IMR-90 (cell line): ENCODE measurements at regions not wholly inside any gene's neighbourhood (a gene's known extent, or its start where the extent isn't known, plus 50 kb on each side); places are given as distances from the start of the nearest gene placed in this dataset.

Experiments
- ATAC-seq: fragments of 200-7000 bp; cut with Tn5 transposase; 2 replicates; pipeline ENCODE4 v1.9.1; 2020; ENCODE audit warnings: low read depth, mild to moderate bottlenecking, moderate library complexity
- BruUV-seq: library from RNA; stranded (reverse); fragments of 400-500 nt; replicated peaks from 2 replicates; lab custom pipeline; 2021; lab: Mats Ljungman, UMichigan
- CTCF ChIA-PET: fragments of 300-600 bp; formaldehyde crosslinking; extraction: SDS; loops from one replicate; lab custom pipeline; 2021; ENCODE audit warnings: antibody characterized with exemption; lab: Yijun Ruan, JAX
- POLR2A ChIA-PET: fragments of 300-600 bp; sonication (Branson Sonifier 250); formaldehyde crosslinking; loops from one replicate; lab custom pipeline; 2022; ENCODE audit warnings: antibody characterized with exemption; ENCODE audit not compliant: unreplicated experiment; lab: Charles Lee
- DNase-seq: peaks from one replicate; pipeline ENCODE4 v3.0.0; 2013
- H2AFZ ChIP-seq: replicated peaks from 2 replicates; pipeline ENCODE3; 2013; ENCODE audit warnings: low read length, mild to moderate bottlenecking; ENCODE audit not compliant: poor library complexity
- H2AK5ac ChIP-seq: 2 replicates; pipeline ENCODE4 v1.6.1; 2013; ENCODE audit warnings: low read depth, low read length, inconsistent platforms
- H2AK9ac ChIP-seq: replicated peaks from 2 replicates; pipeline ENCODE3; 2013; ENCODE audit warnings: mild to moderate bottlenecking, low read depth, low read length, moderate library complexity; ENCODE audit not compliant: poor library complexity
- H2BK120ac ChIP-seq: 2 replicates; pipeline ENCODE4 v1.6.1; 2013; ENCODE audit warnings: low read depth, low read length, inconsistent platforms
- H2BK15ac ChIP-seq: 3 replicates; pipeline ENCODE4 v1.6.1; 2013; ENCODE audit warnings: low read depth, low read length, inconsistent platforms
- H2BK20ac ChIP-seq: 2 replicates; pipeline ENCODE4 v1.6.1; 2013; ENCODE audit warnings: low read depth, mild to moderate bottlenecking, inconsistent platforms, low read length, moderate library complexity
- H2BK5ac ChIP-seq: 2 replicates; pipeline ENCODE4 v1.6.1; 2013; ENCODE audit warnings: mild to moderate bottlenecking, low read depth, low read length, inconsistent platforms; ENCODE audit not compliant: poor library complexity, severe bottlenecking
- H3K14ac ChIP-seq: replicated peaks from 2 replicates; pipeline ENCODE4 v1.6.1; 2013; ENCODE audit warnings: low read depth, low read length, inconsistent platforms
- H3K18ac ChIP-seq: 2 replicates; pipeline ENCODE4 v1.6.1; 2013; ENCODE audit warnings: low read depth, low read length, control low read depth
- H3K23ac ChIP-seq: 2 replicates; pipeline ENCODE4 v1.6.1; 2013; ENCODE audit warnings: low read depth, low read length, inconsistent platforms
- H3K27ac ChIP-seq: 2 replicates; pipeline ENCODE4 v1.5.1; 2013; ENCODE audit warnings: mild to moderate bottlenecking, control low read depth, low read length; ENCODE audit not compliant: insufficient read depth
- H3K27me3 ChIP-seq: 2 replicates; pipeline ENCODE4 v1.6.1; 2013; ENCODE audit warnings: low read length; ENCODE audit not compliant: control insufficient read depth, insufficient read depth
- H3K36me3 ChIP-seq: 2 replicates; pipeline ENCODE4 v1.6.1; 2013; ENCODE audit warnings: low read length, mixed read lengths; ENCODE audit not compliant: control insufficient read depth, insufficient read depth
- H3K4ac ChIP-seq: 2 replicates; pipeline ENCODE4 v1.6.1; 2013; ENCODE audit warnings: low read depth, low read length, inconsistent platforms
- H3K4me1 ChIP-seq: 2 replicates; pipeline ENCODE4 v1.6.1; 2013; ENCODE audit warnings: low read length, mixed read lengths; ENCODE audit not compliant: control insufficient read depth, insufficient read depth
- H3K4me2 ChIP-seq: 2 replicates; pipeline ENCODE4 v1.6.1; 2013; ENCODE audit warnings: low read depth, mild to moderate bottlenecking, control low read depth, low read length, moderate library complexity
- H3K4me3 ChIP-seq: 2 replicates; pipeline ENCODE4 v1.5.1; 2013; ENCODE audit warnings: low read depth, mild to moderate bottlenecking, control low read depth, low read length, moderate library complexity; ENCODE audit not compliant: insufficient read depth
- H3K56ac ChIP-seq: 2 replicates; pipeline ENCODE4 v1.6.1; 2013; ENCODE audit warnings: low read length, inconsistent platforms; ENCODE audit not compliant: insufficient read depth; ENCODE audit errors: extremely low read depth
- H3K79me1 ChIP-seq, 2 experiments: 2 replicates each; pipeline ENCODE4 v1.6.1; 2013; ENCODE audit warnings: low read length in 2 of 2, inconsistent platforms in 1 of 2, low read depth in 1 of 2
- H3K9ac ChIP-seq: 2 replicates; pipeline ENCODE4 v1.6.1; 2013; ENCODE audit warnings: low read depth, low read length, control low read depth
- H3K9me1 ChIP-seq: 2 replicates; pipeline ENCODE4 v1.6.1; 2013; ENCODE audit warnings: low read length, inconsistent platforms; ENCODE audit not compliant: insufficient read depth
- H3K9me3 ChIP-seq: 2 replicates; pipeline ENCODE4 v1.6.1; 2013; ENCODE audit warnings: low read length; ENCODE audit not compliant: control insufficient read depth, insufficient read depth
- H4K20me1 ChIP-seq: 2 replicates; pipeline ENCODE4 v1.6.1; 2013; ENCODE audit warnings: low read length, inconsistent platforms; ENCODE audit not compliant: insufficient read depth
- H4K5ac ChIP-seq: 2 replicates; pipeline ENCODE4 v1.6.1; 2013; ENCODE audit warnings: mild to moderate bottlenecking, low read depth, low read length, control low read depth
- H4K8ac ChIP-seq, 2 experiments: 2 replicates each; pipeline ENCODE4 v1.6.1; 2013; ENCODE audit warnings: low read depth in 2 of 2, low read length in 2 of 2, control low read depth in 1 of 2, inconsistent platforms in 1 of 2
- H4K91ac ChIP-seq: 2 replicates; pipeline ENCODE4 v1.6.1; 2013; ENCODE audit warnings: low read depth, low read length, inconsistent platforms; ENCODE audit not compliant: insufficient read depth
- BHLHE40 ChIP-seq: fragments of 150-350 bp; IDR thresholded peaks from 2 replicates; pipeline ENCODE4 v1.6.1; 2016; ENCODE audit warnings: mild to moderate bottlenecking, low read depth, low read length
- CEBPB ChIP-seq: IDR thresholded peaks from 2 replicates; pipeline ENCODE4 v1.6.1; 2012; ENCODE audit warnings: low read depth, low read length, improper control_type of control experiment
- CHD1 ChIP-seq: IDR thresholded peaks from 2 replicates; pipeline ENCODE4 v1.6.1; 2012; ENCODE audit warnings: low read depth, low read length, improper control_type of control experiment
- FOS ChIP-seq: fragments of 150-350 bp; IDR thresholded peaks from 2 replicates; pipeline ENCODE4 v1.6.1; 2016; ENCODE audit warnings: low read depth, low read length
- MAFK ChIP-seq: IDR thresholded peaks from 2 replicates; pipeline ENCODE4 v1.6.1; 2012; ENCODE audit warnings: low read depth, low read length, improper control_type of control experiment
- MAZ ChIP-seq: IDR thresholded peaks from 2 replicates; pipeline ENCODE4 v1.6.1; 2012; ENCODE audit warnings: low read depth, mild to moderate bottlenecking, low read length, improper control_type of control experiment, moderate library complexity, borderline replicate concordance
- MXI1 ChIP-seq: IDR thresholded peaks from 2 replicates; pipeline ENCODE4 v1.6.1; 2012; ENCODE audit warnings: low read depth, mild to moderate bottlenecking, low read length, moderate library complexity, borderline replicate concordance
- NFE2L2 ChIP-seq: fragments of 150-350 bp; IDR thresholded peaks from 2 replicates; pipeline ENCODE4 v1.6.1; 2016; ENCODE audit warnings: low read depth, mild to moderate bottlenecking, low read length
- POLR2A ChIP-seq: IDR thresholded peaks from 2 replicates; pipeline ENCODE4 v1.6.1; 2012; ENCODE audit warnings: mild to moderate bottlenecking, low read depth, low read length
- RAD21 ChIP-seq: IDR thresholded peaks from 2 replicates; pipeline ENCODE4 v1.6.1; 2012; ENCODE audit warnings: low read length, improper control_type of control experiment
- RCOR1 ChIP-seq: IDR thresholded peaks from 2 replicates; pipeline ENCODE4 v1.6.1; 2012; ENCODE audit warnings: mild to moderate bottlenecking, low read length, improper control_type of control experiment; ENCODE audit not compliant: insufficient replicate concordance
- RFX5 ChIP-seq: IDR thresholded peaks from 2 replicates; pipeline ENCODE4 v1.8.0; 2012; ENCODE audit warnings: low read depth, mild to moderate bottlenecking, low read length, moderate library complexity
- SMC3 ChIP-seq: fragments of 150-350 bp; IDR thresholded peaks from 2 replicates; pipeline ENCODE4 v1.6.1; 2016; ENCODE audit warnings: low read depth, mild to moderate bottlenecking, antibody characterized with exemption, low read length, moderate library complexity
- WGBS, 2 experiments: methylation state at CpG; one replicate each; pipeline versions ENCODE4 v1.1.5 to v1.1.7; 2013; ENCODE audit warnings: missing lambda C conversion rate in 2 of 2; ENCODE audit not compliant: insufficient read length in 1 of 2; ENCODE audit errors: extremely low coverage in 2 of 2; 5-methylcytosine and 5-hydroxymethylcytosine counted together
- dilution Hi-C: fragments of 300-500 bp; cut with HindIII; formaldehyde crosslinking; loops from one replicate; pipeline ENCODE4 v1.14.3; 2018; ENCODE audit warnings: low sequenced_read_pairs; ENCODE audit not compliant: unreplicated experiment
- in situ Hi-C: fragments of 300-500 bp; cut with MboI; formaldehyde crosslinking; loops from 3 replicates; pipeline ENCODE4 v1.14.3; 2019; ENCODE audit warnings: low sequenced_read_pairs, inconsistent platforms, mixed read lengths
- intact Hi-C: fragments of 100-400 bp; cut with micrococcal nuclease; formaldehyde crosslinking; loops from 2 replicates; pipeline ENCODE4 v1.10.0; 2022
- TF ChIP-seq, protein P1 (sequence below): fragments of 150-350 bp; IDR thresholded peaks from 2 replicates; pipeline ENCODE4 v1.6.1; 2016; ENCODE audit warnings: low read depth, mild to moderate bottlenecking, low read length, moderate library complexity, borderline replicate concordance
- TF ChIP-seq, protein P2 (sequence below): fragments of 150-350 bp; IDR thresholded peaks from 2 replicates; pipeline ENCODE4 v1.6.1; 2017; ENCODE audit warnings: mild to moderate bottlenecking, antibody characterized with exemption, low read length, low read depth
- TF ChIP-seq, protein P3 (sequence below): conservative IDR thresholded peaks from 2 replicates; pipeline ENCODE4 v1.5.1; 2012; ENCODE audit warnings: mild to moderate bottlenecking, low read depth, low read length, improper control_type of control experiment

DNA sequence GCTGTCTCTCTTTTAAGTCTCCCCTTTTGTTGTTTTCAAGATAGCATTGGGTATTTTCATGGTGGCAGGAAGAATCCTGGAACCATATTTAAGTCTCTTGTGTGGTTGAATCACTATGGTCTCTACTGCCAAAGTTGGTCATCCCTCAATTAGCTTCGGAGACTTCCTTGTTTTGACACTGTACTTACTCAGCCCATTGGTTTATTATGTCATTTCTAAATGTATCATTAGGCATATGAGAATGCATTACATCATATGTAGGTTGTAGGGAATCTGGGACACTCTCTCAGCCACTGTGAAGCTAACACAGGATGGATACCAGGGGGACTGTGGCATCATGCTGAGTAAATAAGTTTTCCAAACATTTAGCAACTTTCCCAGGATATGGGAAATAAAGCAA, 211.8 kb downstream of the DTHD1 start:
- Histone ChIP-seq H3K4me1 (no peaks in the 10 kb centered on the region), H2AK5ac (no peak overlapping the region), H3K4me2 (no peak overlapping the region), H2BK120ac (no peak overlapping the region), H3K9me3 (no peaks in the 10 kb centered on the region), H3K23ac (no peak overlapping the region), H3K9ac (no peak overlapping the region), H3K4me3 (no peak overlapping the region), H3K56ac (no peak overlapping the region), H2BK20ac (no peak overlapping the region), H2BK5ac (no peak overlapping the region), H4K8ac (no peak overlapping the region), H3K36me3 (no peaks in the 10 kb centered on the region), H2AFZ (no peak overlapping the region), H4K20me1 (no peaks in the 10 kb centered on the region), H3K18ac (no peak overlapping the region), H3K27ac (no peak overlapping the region), H3K9me1 (no peaks in the 10 kb centered on the region), H3K14ac (no peak overlapping the region), H4K5ac (no peak overlapping the region), H2BK15ac (no peak overlapping the region), H3K27me3 (no peaks in the 10 kb centered on the region), H3K79me1 (no peaks in the 10 kb centered on the region), H3K4ac (no peak overlapping the region), H2AK9ac (no peak overlapping the region), H4K91ac (no peak overlapping the region)
- DNase-seq (no peak), ATAC-seq (no peak)
- TF ChIP-seq MAZ (no peak), MAFK (no peak), FOS (no peak), MXI1 (no peak), POLR2A (no peak), BHLHE40 (no peak), CEBPB (no peak), CHD1 (no peak), NFE2L2 (no peak), RCOR1 (no peak), RFX5 (no peak), RAD21 (no peak), SMC3 (no peak)
- TF ChIP-seq, protein P1, sequence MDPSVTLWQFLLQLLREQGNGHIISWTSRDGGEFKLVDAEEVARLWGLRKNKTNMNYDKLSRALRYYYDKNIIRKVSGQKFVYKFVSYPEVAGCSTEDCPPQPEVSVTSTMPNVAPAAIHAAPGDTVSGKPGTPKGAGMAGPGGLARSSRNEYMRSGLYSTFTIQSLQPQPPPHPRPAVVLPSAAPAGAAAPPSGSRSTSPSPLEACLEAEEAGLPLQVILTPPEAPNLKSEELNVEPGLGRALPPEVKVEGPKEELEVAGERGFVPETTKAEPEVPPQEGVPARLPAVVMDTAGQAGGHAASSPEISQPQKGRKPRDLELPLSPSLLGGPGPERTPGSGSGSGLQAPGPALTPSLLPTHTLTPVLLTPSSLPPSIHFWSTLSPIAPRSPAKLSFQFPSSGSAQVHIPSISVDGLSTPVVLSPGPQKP, result no peak
- TF ChIP-seq, protein P2, sequence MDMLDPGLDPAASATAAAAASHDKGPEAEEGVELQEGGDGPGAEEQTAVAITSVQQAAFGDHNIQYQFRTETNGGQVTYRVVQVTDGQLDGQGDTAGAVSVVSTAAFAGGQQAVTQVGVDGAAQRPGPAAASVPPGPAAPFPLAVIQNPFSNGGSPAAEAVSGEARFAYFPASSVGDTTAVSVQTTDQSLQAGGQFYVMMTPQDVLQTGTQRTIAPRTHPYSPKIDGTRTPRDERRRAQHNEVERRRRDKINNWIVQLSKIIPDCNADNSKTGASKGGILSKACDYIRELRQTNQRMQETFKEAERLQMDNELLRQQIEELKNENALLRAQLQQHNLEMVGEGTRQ, result no peak
- TF ChIP-seq, protein P3, sequence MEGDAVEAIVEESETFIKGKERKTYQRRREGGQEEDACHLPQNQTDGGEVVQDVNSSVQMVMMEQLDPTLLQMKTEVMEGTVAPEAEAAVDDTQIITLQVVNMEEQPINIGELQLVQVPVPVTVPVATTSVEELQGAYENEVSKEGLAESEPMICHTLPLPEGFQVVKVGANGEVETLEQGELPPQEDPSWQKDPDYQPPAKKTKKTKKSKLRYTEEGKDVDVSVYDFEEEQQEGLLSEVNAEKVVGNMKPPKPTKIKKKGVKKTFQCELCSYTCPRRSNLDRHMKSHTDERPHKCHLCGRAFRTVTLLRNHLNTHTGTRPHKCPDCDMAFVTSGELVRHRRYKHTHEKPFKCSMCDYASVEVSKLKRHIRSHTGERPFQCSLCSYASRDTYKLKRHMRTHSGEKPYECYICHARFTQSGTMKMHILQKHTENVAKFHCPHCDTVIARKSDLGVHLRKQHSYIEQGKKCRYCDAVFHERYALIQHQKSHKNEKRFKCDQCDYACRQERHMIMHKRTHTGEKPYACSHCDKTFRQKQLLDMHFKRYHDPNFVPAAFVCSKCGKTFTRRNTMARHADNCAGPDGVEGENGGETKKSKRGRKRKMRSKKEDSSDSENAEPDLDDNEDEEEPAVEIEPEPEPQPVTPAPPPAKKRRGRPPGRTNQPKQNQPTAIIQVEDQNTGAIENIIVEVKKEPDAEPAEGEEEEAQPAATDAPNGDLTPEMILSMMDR, result no peak
- dilution Hi-C loops (no loop called here), in situ Hi-C loops (no loop called here), intact Hi-C loops (no loop called here)
- BruUV-seq, result no TSS peak
- WGBS, 2 experiments, result no CpG with 5 or more reads among the region's 1 CpG
- POLR2A ChIA-PET, result no interaction called here
- CTCF ChIA-PET, result no interaction called here
